ENCODE measurements at regions not wholly inside any gene's neighbourhood (a gene's known extent, or its start where the extent isn't known, plus 50 kb on each side); places are given as distances from the start of the nearest gene placed in this dataset.

DNA sequence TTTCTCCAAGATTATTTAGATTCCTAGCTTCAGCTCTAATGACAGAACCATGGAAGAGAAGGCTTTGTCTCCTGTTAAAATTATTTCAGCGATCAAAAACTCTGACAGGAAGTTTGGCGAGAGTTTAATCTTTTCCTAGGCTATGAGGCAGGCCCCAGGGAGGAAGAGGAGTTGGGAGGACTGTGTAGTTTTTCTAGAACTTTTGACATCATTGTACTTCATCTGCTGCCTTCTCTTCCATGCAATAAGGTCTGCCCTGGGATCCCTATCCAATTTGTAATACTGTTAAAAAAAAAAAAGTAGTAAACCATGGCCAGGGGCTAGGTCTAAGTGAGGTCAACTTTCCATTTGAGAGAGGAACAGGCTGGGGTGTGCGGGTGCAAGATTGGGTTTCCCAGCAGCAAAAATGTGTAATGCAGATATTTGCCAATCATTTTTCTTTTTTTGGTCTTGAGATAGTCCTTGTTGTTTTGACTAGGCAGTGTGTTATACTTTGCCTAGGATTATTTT is 261.9 kb upstream of the ANKH start:
- DNase-seq (ENCODE audit: extremely low read depth, low read depth): no peak
- TF ChIP-seq, protein P1, sequence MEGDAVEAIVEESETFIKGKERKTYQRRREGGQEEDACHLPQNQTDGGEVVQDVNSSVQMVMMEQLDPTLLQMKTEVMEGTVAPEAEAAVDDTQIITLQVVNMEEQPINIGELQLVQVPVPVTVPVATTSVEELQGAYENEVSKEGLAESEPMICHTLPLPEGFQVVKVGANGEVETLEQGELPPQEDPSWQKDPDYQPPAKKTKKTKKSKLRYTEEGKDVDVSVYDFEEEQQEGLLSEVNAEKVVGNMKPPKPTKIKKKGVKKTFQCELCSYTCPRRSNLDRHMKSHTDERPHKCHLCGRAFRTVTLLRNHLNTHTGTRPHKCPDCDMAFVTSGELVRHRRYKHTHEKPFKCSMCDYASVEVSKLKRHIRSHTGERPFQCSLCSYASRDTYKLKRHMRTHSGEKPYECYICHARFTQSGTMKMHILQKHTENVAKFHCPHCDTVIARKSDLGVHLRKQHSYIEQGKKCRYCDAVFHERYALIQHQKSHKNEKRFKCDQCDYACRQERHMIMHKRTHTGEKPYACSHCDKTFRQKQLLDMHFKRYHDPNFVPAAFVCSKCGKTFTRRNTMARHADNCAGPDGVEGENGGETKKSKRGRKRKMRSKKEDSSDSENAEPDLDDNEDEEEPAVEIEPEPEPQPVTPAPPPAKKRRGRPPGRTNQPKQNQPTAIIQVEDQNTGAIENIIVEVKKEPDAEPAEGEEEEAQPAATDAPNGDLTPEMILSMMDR (IDR thresholded peaks at IDR 0.05; ENCODE audit: low read depth, low read length): no peak

DNA sequence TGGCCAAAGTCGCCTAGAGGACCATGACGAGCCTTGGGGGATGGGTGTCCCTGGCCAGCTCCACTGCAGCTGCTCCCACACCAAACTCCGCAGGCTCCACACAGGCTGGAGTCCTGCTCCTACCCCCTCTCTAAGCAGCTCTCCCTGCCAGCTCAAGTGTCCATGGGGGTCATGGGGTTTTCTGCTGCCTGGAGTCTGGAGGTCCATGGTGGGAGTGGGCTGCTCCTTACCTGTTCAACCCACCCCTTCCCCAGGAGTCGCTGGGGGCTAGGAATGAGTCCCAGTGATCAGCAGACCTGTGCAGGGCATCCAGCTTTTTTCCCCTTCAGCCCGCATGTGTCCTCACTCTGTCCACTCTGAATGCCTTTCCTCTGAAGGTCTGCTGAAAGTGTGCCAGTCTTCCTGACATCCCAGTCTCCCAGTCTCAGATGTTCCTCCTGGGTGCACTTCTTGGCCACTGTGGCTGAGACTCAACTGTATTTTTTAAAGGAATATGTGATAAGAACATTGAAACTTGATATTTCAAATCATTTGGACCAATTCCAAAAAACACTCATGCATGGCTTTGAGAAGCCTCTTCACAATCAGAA is 261.3 kb upstream of the ANKH start:
- TF ChIP-seq, protein P1 (IDR thresholded peaks at IDR 0.05; ENCODE audit: low read depth, low read length): no peak
- DNase-seq (ENCODE audit: extremely low read depth, low read depth): no peak

DNA sequence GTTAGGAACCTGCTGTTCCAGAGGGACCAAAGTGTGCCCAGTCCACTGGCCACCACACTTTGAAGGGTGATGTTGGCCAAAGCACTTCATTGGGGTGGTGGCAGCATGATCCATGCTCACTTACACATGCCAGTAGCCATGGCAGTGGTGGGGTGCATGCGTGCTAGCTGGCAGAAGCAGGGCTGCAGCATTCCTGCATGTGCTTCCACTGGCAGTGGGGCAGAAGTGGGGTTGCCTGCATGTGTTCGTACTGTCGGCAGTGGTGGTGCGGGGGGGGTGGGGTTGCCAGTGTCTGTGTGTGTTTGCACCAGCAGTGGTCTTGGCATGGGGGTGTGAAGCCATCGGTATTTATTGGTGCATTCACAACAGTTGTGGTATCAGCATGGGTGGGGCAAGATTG is 260.3 kb upstream of the ANKH start:
- no peak for DNase-seq (ENCODE audit: extremely low read depth, low read depth)
- TF ChIP-seq, protein P1 (IDR thresholded peaks at IDR 0.05; ENCODE audit: low read depth, low read length): no peak

DNA sequence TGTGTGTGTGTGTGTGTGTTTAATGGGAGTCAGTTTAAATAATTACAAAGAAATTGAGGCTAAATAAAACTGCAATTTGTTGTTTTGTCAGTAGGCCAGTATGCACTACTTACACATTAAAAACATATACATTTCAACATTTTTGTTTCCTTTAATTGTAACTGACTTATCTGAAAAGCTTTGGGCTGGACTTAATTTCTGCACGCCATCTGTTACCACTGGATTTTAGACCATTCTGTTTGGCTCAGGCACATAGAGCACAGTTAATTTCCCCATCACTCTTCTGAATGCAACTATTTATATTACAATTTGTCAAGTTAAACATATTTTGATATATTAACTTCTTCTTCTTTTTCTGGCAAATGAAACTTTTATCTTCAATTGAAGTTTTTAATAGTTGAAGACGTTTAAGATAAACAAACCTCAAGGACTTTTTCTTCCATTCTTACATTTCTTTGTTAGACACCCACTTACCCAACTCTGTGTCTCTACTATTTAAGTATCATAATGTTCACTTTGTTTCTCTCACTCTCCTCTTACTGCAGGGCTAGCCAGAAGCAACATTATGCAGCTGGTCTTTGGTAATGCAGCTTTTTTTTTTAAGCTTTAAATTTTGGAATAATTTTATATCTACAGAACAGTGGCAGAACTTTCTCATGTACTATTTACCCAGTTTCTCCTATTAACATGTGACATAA is 253.4 kb upstream of the ANKH start:
- TF ChIP-seq, protein P1 (IDR thresholded peaks at IDR 0.05; ENCODE audit: low read depth, low read length): no peak
- DNase-seq (ENCODE audit: extremely low read depth, low read depth): no peak

DNA sequence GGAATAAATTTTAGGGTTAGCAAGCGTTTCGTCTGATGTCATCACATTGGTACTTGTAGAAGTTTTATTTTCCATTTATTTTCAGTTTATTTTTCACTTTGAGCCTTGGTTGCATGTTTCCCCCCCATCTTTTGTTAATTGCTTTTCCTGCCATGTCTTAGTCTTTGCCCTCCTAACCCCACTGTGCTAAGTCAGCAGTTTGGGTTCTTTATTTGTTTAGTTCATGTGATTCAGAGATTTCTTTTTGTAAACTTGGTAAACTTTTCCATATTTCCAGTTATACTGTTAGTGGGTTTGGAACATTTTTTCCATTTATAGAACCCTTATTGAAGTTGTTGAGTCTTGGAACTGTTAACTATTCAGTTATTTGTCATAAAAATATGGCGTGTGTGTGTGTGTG is 252.9 kb upstream of the ANKH start:
- DNase-seq (ENCODE audit: extremely low read depth, low read depth): no peak
- TF ChIP-seq, protein P1 (IDR thresholded peaks at IDR 0.05; ENCODE audit: low read depth, low read length): no peak

DNA sequence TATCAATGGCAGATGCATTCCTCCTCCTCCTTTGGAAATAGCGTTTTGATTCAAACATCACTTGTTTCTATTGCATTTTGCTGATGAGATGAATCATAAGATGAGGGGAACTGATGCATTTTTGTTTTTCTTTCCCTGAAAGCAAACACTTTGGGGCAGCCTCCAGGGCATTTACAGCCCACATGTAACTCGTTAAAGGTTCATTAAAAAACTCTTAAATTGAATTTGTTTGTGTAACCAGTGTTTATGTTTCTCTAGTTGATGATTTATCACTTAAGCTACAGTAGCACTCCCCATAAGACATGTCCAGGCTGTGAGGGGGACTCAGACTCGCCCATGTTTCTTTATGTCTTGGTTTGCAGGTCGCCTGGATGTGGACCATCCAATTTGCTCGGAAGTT is 246.1 kb upstream of the ANKH start:
- TF ChIP-seq, protein P1 (IDR thresholded peaks at IDR 0.05; ENCODE audit: low read depth, low read length): no peak
- DNase-seq (ENCODE audit: extremely low read depth, low read depth): no peak

DNA sequence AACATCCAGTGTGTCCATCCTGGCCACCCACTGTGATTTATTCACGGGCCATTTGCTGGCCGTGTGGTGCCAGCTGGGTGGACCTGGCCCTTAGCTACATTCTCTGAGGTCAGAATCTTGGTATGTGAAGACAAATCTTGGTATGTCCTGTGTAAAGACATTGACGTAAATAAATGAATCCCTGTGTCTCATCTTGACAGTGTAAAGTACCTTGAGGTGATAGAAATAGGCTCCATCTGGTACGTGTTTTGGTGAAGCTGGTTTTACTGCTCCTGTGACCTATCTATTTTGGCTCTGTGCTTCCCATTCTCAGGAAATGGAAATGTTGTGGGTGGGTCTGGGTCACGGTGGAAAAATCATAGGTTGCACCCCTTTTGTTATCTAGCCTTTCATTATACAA is 245.4 kb upstream of the ANKH start:
- TF ChIP-seq, protein P1 (IDR thresholded peaks at IDR 0.05; ENCODE audit: low read depth, low read length): no peak
- no peak for DNase-seq (ENCODE audit: extremely low read depth, low read depth)
